A673 (cell line): ENCODE measurements at regions not wholly inside any gene's neighbourhood (a gene's known extent, or its start where the extent isn't known, plus 50 kb on each side); places are given as distances from the start of the nearest gene placed in this dataset.

Source experiments
- BruUV-seq: library from RNA; stranded (reverse); fragments of 400-500 nt; replicated peaks from 2 replicates; lab custom pipeline; 2021; lab: Mats Ljungman, UMichigan
- CTCF ChIA-PET: fragments of 300-600 bp; sonication (Branson Sonifier 250); formaldehyde crosslinking; loops from one replicate; lab custom pipeline; 2022; ENCODE audit warnings: antibody characterized with exemption; lab: Charles Lee
- POLR2A ChIA-PET: fragments of 300-600 bp; sonication (Branson Sonifier 250); formaldehyde crosslinking; loops from one replicate; lab custom pipeline; 2022; ENCODE audit warnings: antibody characterized with exemption; ENCODE audit not compliant: low non-redundant PET; lab: Charles Lee
- DNase-seq: peaks from one replicate; pipeline ENCODE4 v3.0.0-alpha.2; 2015; ENCODE audit warnings: low spot score
- H3K27ac ChIP-seq: fragments of 200-600 bp; sonication (generic); 2 replicates; pipeline ENCODE4 v1.5.1; 2016; ENCODE audit warnings: mixed run types, low read depth, mild to moderate bottlenecking, mixed read lengths, antibody characterized with exemption, low read length; ENCODE audit not compliant: poor library complexity, severe bottlenecking
- H3K27me3 ChIP-seq: fragments of 200-600 bp; sonication (generic); replicated peaks from 2 replicates; pipeline ENCODE4 v1.6.1; 2017; ENCODE audit warnings: mixed run types, low read depth, mild to moderate bottlenecking, mixed read lengths, antibody characterized with exemption, low read length; ENCODE audit not compliant: insufficient read depth, poor library complexity
- H3K36me3 ChIP-seq: fragments of 200-600 bp; sonication (generic); 2 replicates; pipeline ENCODE4 v1.6.1; 2016; ENCODE audit warnings: mixed run types, mild to moderate bottlenecking, mixed read lengths, antibody characterized with exemption, low read length; ENCODE audit not compliant: insufficient read depth, poor library complexity, severe bottlenecking
- H3K4me1 ChIP-seq: fragments of 200-600 bp; sonication (generic); 2 replicates; pipeline ENCODE4 v1.6.1; 2017; ENCODE audit warnings: mixed run types, mild to moderate bottlenecking, mixed read lengths, antibody characterized with exemption, low read length; ENCODE audit not compliant: insufficient read depth, poor library complexity, severe bottlenecking
- H3K4me3 ChIP-seq: fragments of 200-600 bp; sonication (generic); 2 replicates; pipeline ENCODE4 v1.5.1; 2016; ENCODE audit warnings: low read depth, mixed run types, mild to moderate bottlenecking, mixed read lengths, low read length; ENCODE audit not compliant: poor library complexity, severe bottlenecking
- H3K9me3 ChIP-seq: fragments of 200-600 bp; sonication (generic); 2 replicates; pipeline ENCODE4 v1.6.1; 2016; ENCODE audit warnings: mixed run types, low read depth, mild to moderate bottlenecking, mixed read lengths, antibody characterized with exemption, low read length; ENCODE audit not compliant: poor library complexity, severe bottlenecking
- CTCF ChIP-seq: fragments of 300-800, 200-600 bp; sonication (generic); conservative IDR thresholded peaks from 2 replicates; pipeline ENCODE4 v1.5.1; 2017; ENCODE audit warnings: low read depth, mild to moderate bottlenecking, antibody characterized with exemption, low read length, moderate library complexity, mixed read lengths
- EZH2 ChIP-seq: fragments of 200-600 bp; sonication (generic); IDR thresholded peaks from 2 replicates; pipeline ENCODE4 v1.6.1; 2017; ENCODE audit warnings: borderline replicate concordance, low read depth, mild to moderate bottlenecking, mixed read lengths, antibody characterized with exemption, low read length; ENCODE audit not compliant: poor library complexity, severe bottlenecking
- intact Hi-C: fragments of 100-400 bp; cut with micrococcal nuclease; formaldehyde crosslinking; loops from one replicate; pipeline ENCODE4 v1.10.0; 2022; ENCODE audit not compliant: unreplicated experiment

GRCh38 chr3:159879146-159879545, 109.5 kb upstream of the IL12A start:
- Histone ChIP-seq H3K4me1 (peaks cover 33% of the 10 kb centered on the region), H3K9me3 (no peaks in the 10 kb centered on the region), H3K27me3 (peaks cover 28% of the 10 kb centered on the region), H3K4me3 (no peak overlapping the region), H3K27ac (no peak overlapping the region), H3K36me3 (no peaks in the 10 kb centered on the region)
- TF ChIP-seq EZH2 (no peak), CTCF (no peak)
- DNase-seq, result no peak
- CTCF ChIA-PET, result no interaction called here
- POLR2A ChIA-PET, result interaction anchor here (0.6 kb wide), 1 partner anchor 332 kb away, joined by 3 read pairs; no protein-coding TSS in a partner anchor
- intact Hi-C loops, result no loop called here
- no TSS peak for BruUV-seq

DNA sequence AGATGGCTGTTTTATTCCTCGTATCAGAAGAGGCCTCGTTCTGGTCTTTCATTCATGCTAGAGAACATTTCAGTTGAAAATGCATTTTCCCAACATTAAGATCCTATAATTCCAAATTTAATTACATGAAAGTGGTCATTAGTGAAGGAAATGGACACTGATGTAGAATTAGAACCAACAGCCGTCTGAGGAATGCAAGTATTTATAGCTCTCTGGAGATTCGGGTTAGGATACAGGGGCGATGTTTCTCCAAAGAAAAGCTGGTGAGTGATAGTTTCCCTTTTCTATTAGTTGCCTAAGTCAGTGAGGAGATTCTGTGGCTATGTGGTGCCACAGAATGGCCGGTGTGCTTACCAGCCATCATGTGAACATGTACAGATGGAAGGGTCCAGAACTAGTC, 109.0 kb upstream of the IL12A start:
- POLR2A ChIA-PET, result no interaction called here

DNA sequence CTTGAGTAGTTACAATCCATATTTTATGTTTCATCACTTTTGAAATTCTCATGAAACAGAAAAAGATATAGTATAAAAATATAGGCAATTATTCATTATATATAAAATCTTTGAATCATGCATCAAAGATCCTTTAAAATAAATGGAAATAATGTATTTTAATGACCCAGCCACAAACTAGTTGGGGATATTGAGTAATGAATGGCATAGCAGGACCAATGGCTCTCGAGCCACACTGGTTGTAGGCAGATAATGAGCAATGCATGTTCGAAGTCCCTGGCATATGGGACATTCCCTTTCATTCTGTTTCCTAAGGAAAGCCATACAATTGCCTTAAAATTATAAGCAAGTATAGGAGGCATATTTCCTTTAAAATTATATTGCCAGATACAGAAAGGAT, 107.4 kb upstream of the IL12A start:
- intact Hi-C loops, result loop anchor here (2.0 kb wide), 1 partner anchor 52 kb away; no protein-coding TSS in a partner anchor
- peaks cover 26% of the 10 kb centered on the region for H3K4me1 ChIP-seq
- BruUV-seq, result no TSS peak
- ChIA-PET POLR2A (interaction anchor here (1.0 kb wide), 1 partner anchor 22 kb away, joined by 6 read pairs; no protein-coding TSS in a partner anchor), CTCF (no interaction called here)
- H3K4me3 ChIP-seq, result no peak overlapping the region
- no peak for TF ChIP-seq CTCF
- no peak for TF ChIP-seq EZH2
- H3K27me3 ChIP-seq, result peaks cover 25% of the 10 kb centered on the region
- no peak overlapping the region for H3K27ac ChIP-seq
- no peaks in the 10 kb centered on the region for H3K36me3 ChIP-seq
- no peak for DNase-seq
- H3K9me3 ChIP-seq, result no peaks in the 10 kb centered on the region

More for the DNA sequence above, 109.0 kb upstream of the IL12A start:
- no TSS peak for BruUV-seq
- no peaks in the 10 kb centered on the region for H3K9me3 ChIP-seq
- no peak overlapping the region for H3K4me3 ChIP-seq
- TF ChIP-seq EZH2, result no peak
- no peak for TF ChIP-seq CTCF
- H3K27ac ChIP-seq, result no peak overlapping the region
- peaks cover 28% of the 10 kb centered on the region for H3K27me3 ChIP-seq
- intact Hi-C loops, result no loop called here
- DNase-seq, result no peak
- H3K36me3 ChIP-seq, result no peaks in the 10 kb centered on the region
- CTCF ChIA-PET, result no interaction called here
- peaks cover 31% of the 10 kb centered on the region for H3K4me1 ChIP-seq
